ENCODE measurements at regions not wholly inside any gene's neighbourhood (a gene's known extent, or its start where the extent isn't known, plus 50 kb on each side); places are given as distances from the start of the nearest gene placed in this dataset.

DNA sequence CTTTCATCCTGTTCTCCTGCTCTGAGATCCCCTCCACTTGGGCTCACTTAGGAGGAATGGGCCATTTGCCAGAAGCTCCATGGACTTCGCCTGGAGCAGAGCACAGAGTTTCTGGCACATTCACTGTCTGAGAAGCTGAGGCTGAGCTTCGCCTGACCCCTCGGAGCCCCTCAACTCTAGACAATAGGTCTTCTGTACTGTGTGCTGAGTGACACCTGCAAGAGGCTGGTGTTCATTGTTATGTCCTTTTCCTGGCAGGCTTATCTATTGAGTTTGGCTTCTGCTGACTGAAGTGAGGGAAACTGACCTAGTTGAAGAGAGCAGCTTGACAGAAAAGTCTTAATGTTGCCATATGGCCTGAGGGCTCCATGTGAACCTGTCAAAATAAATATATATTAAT lies 124.3 kb downstream of the EHF start:
- no peak for TF ChIP-seq POLR2A (IDR thresholded peaks at IDR 0.05)
- TF ChIP-seq, protein P1, sequence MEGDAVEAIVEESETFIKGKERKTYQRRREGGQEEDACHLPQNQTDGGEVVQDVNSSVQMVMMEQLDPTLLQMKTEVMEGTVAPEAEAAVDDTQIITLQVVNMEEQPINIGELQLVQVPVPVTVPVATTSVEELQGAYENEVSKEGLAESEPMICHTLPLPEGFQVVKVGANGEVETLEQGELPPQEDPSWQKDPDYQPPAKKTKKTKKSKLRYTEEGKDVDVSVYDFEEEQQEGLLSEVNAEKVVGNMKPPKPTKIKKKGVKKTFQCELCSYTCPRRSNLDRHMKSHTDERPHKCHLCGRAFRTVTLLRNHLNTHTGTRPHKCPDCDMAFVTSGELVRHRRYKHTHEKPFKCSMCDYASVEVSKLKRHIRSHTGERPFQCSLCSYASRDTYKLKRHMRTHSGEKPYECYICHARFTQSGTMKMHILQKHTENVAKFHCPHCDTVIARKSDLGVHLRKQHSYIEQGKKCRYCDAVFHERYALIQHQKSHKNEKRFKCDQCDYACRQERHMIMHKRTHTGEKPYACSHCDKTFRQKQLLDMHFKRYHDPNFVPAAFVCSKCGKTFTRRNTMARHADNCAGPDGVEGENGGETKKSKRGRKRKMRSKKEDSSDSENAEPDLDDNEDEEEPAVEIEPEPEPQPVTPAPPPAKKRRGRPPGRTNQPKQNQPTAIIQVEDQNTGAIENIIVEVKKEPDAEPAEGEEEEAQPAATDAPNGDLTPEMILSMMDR (IDR thresholded peaks at IDR 0.05) = no peak

Data from heart left ventricle (tissue), 13 donors.